HepG2 (cell line): ENCODE measurements at regions not wholly inside any gene's neighbourhood (a gene's known extent, or its start where the extent isn't known, plus 50 kb on each side); places are given as distances from the start of the nearest gene placed in this dataset.

Experiments used
- ATAC-seq: fragments of 200-7000 bp; cut with Tn5 transposase; 3 replicates; pipeline ENCODE4 v1.9.1; 2020; ENCODE audit warnings: mild to moderate bottlenecking, moderate library complexity
- BruUV-seq: library from RNA; stranded (reverse); fragments of 400-500 nt; replicated peaks from 2 replicates; lab custom pipeline; 2021; lab: Mats Ljungman, UMichigan
- CTCF ChIA-PET: fragments of 300-600 bp; formaldehyde crosslinking; extraction: SDS; loops from one replicate; lab custom pipeline; 2021; ENCODE audit warnings: low total read pairs, inconsistent platforms, low intra/inter-chr PET ratio; lab: Yijun Ruan, JAX
- POLR2A ChIA-PET: fragments of 350-600 bp; sonication (Branson Sonifier 250); formaldehyde crosslinking; loops from one replicate; lab custom pipeline; 2020; ENCODE audit warnings: antibody characterized with exemption, inconsistent platforms; lab: Yijun Ruan, JAX
- DNase-seq: peaks from one replicate; pipeline ENCODE4 v3.0.0-alpha.2; 2015; ENCODE audit warnings: low spot score
- FAIRE-seq: peaks from 3 replicates; lab custom pipeline; 2011; peaks lifted over from hg19 to GRCh38; lab: Jason Lieb, UNC
- H2AFZ ChIP-seq: one replicate; pipeline ENCODE4 v1.6.1; 2011; ENCODE audit warnings: low read length, inconsistent platforms
- H3K27ac ChIP-seq: fragments of 300-600 bp; 3 replicates; pipeline ENCODE4 v1.8.0; 2011; ENCODE audit warnings: mixed run types, mild to moderate bottlenecking, mixed read lengths, low read length, inconsistent platforms; ENCODE audit not compliant: insufficient read depth; ENCODE audit errors: extremely low read length
- H3K27me3 ChIP-seq, 2 experiments: fragments of 200-600 bp in 1 of 2; 2 replicates in 1 of 2; 3 replicates in 1 of 2; pipeline versions ENCODE4 v1.6.0 to v1.8.0; 2011; ENCODE audit warnings: low read length in 2 of 2, mild to moderate bottlenecking in 2 of 2, moderate library complexity in 2 of 2, inconsistent platforms in 1 of 2; ENCODE audit not compliant: insufficient read depth in 2 of 2, control insufficient read depth in 1 of 2
- H3K36me3 ChIP-seq, 2 experiments: fragments of 200-600 bp in 1 of 2; replicated peaks in 1 of 2; 2 replicates in 1 of 2; 3 replicates in 1 of 2; pipeline versions ENCODE4 v1.5.1 to v1.8.0; 2011; ENCODE audit warnings: low read length in 2 of 2, inconsistent platforms in 1 of 2; ENCODE audit not compliant: insufficient read depth in 2 of 2, control insufficient read depth in 1 of 2
- H3K4me1 ChIP-seq: 2 replicates; pipeline ENCODE4 v1.5.1; 2012; ENCODE audit warnings: low read length, inconsistent platforms; ENCODE audit not compliant: insufficient read depth
- H3K4me2 ChIP-seq: 2 replicates; pipeline ENCODE4 v1.6.0; 2011; ENCODE audit warnings: low read depth, low read length, inconsistent platforms
- H3K4me3 ChIP-seq, 3 experiments: fragments of 200-600 bp in 1 of 3; sonication (generic), shearing (Covaris generic) in 1 of 3; replicated peaks in 1 of 3; 2 replicates each; pipeline ENCODE4 v1.5.1; 2011 to 2016; ENCODE audit warnings: low read length in 3 of 3, inconsistent platforms in 2 of 3, low read depth in 2 of 3, mild to moderate bottlenecking in 2 of 3, control low read depth in 1 of 3, mixed read lengths in 1 of 3; ENCODE audit not compliant: insufficient read depth in 1 of 3
- H3K79me2 ChIP-seq: one replicate; pipeline ENCODE4 v1.6.1; 2011; ENCODE audit warnings: low read length, inconsistent platforms; ENCODE audit not compliant: insufficient read depth
- H3K9ac ChIP-seq: 2 replicates; pipeline ENCODE4 v1.6.0; 2011; ENCODE audit warnings: mild to moderate bottlenecking, low read depth, low read length, inconsistent platforms; ENCODE audit not compliant: insufficient read depth
- H3K9me3 ChIP-seq: 2 replicates; pipeline ENCODE4 v1.5.1; 2012; ENCODE audit warnings: mild to moderate bottlenecking, low read length
- H4K20me1 ChIP-seq: 2 replicates; pipeline ENCODE4 v1.6.0; 2011; ENCODE audit warnings: inconsistent platforms, mild to moderate bottlenecking, low read length, moderate library complexity; ENCODE audit not compliant: insufficient read depth
- ATF7-NPFF ChIP-seq: sonication (generic); formaldehyde crosslinking; IDR thresholded peaks from 2 replicates; pipeline ENCODE4 v1.8.1; 2023; ENCODE audit warnings: mild to moderate bottlenecking, low read depth, missing genetic modification reagents, moderate library complexity
- CCAR2 ChIP-seq: fragments of 200-400 bp; formaldehyde crosslinking; optimal IDR thresholded peaks from 2 replicates; pipeline ENCODE3; 2018; ENCODE audit warnings: low read depth, mild to moderate bottlenecking, low read length, moderate library complexity
- DDIT3 ChIP-seq: sonication (generic); formaldehyde crosslinking; IDR thresholded peaks from 2 replicates; pipeline ENCODE4 v1.4.0; 2020; ENCODE audit warnings: mild to moderate bottlenecking, missing genetic modification reagents
- IRX3 ChIP-seq: sonication (generic); formaldehyde crosslinking; IDR thresholded peaks from 2 replicates; pipeline ENCODE4 v1.8.1; 2023; ENCODE audit warnings: mild to moderate bottlenecking, low read depth, missing genetic modification reagents, borderline replicate concordance
- KLF12 ChIP-seq: sonication (generic); formaldehyde crosslinking; IDR thresholded peaks from 2 replicates; pipeline ENCODE4 v1.4.0; 2020; ENCODE audit warnings: missing genetic modification reagents, borderline replicate concordance
- MED8 ChIP-seq: sonication (generic); formaldehyde crosslinking; IDR thresholded peaks from 2 replicates; pipeline ENCODE4 v1.8.1; 2023; ENCODE audit warnings: mild to moderate bottlenecking, missing genetic modification reagents; ENCODE audit not compliant: insufficient replicate concordance
- MEIS2 ChIP-seq: sonication (generic); formaldehyde crosslinking; IDR thresholded peaks from 2 replicates; pipeline ENCODE4 v1.9.0; 2021; ENCODE audit warnings: mild to moderate bottlenecking, missing genetic modification reagents
- NFE2L2 ChIP-seq: fragments of 150-350 bp; IDR thresholded peaks from 2 replicates; pipeline ENCODE4 v1.6.1; 2014; ENCODE audit warnings: low read length
- NFIB ChIP-seq: sonication (generic); formaldehyde crosslinking; IDR thresholded peaks from 2 replicates; pipeline ENCODE4 v1.9.0; 2021; ENCODE audit warnings: missing genetic modification reagents, mild to moderate bottlenecking, borderline replicate concordance
- NPAS2 ChIP-seq: sonication (generic); formaldehyde crosslinking; IDR thresholded peaks from 2 replicates; pipeline ENCODE4 v1.8.0; 2022; ENCODE audit warnings: mild to moderate bottlenecking, missing genetic modification reagents, borderline replicate concordance
- ZFP37 ChIP-seq: sonication (generic); formaldehyde crosslinking; IDR thresholded peaks from 2 replicates; pipeline ENCODE4 v1.4.0; 2020; ENCODE audit warnings: missing genetic modification reagents, borderline replicate concordance
- ZFP62 ChIP-seq: sonication (generic); formaldehyde crosslinking; IDR thresholded peaks from 2 replicates; pipeline ENCODE4 v1.4.0; 2020; ENCODE audit warnings: missing genetic modification reagents
- ZFP91 ChIP-seq: sonication (generic); formaldehyde crosslinking; IDR thresholded peaks from 2 replicates; pipeline ENCODE4 v1.9.0; 2022; ENCODE audit warnings: missing genetic modification reagents, mild to moderate bottlenecking, borderline replicate concordance
- ZHX1 ChIP-seq: sonication (generic); formaldehyde crosslinking; IDR thresholded peaks from 2 replicates; pipeline ENCODE4 v1.8.1; 2022; ENCODE audit warnings: low read depth, mild to moderate bottlenecking, missing genetic modification reagents
- ZNF263 ChIP-seq: sonication (generic); formaldehyde crosslinking; IDR thresholded peaks from 2 replicates; pipeline ENCODE4 v1.4.0; 2020; ENCODE audit warnings: missing genetic modification reagents
- ZNF292 ChIP-seq: sonication (generic); formaldehyde crosslinking; IDR thresholded peaks from 2 replicates; pipeline ENCODE4 v1.8.1; 2022; ENCODE audit warnings: mild to moderate bottlenecking, low read depth, missing genetic modification reagents, borderline replicate concordance
- ZNF460 ChIP-seq: sonication (generic); formaldehyde crosslinking; IDR thresholded peaks from 2 replicates; pipeline ENCODE4 v1.5.1; 2020; ENCODE audit warnings: missing genetic modification reagents, mild to moderate bottlenecking, borderline replicate concordance
- ZNF564 ChIP-seq: sonication (generic); formaldehyde crosslinking; IDR thresholded peaks from 2 replicates; pipeline ENCODE4 v1.8.1; 2023; ENCODE audit warnings: mild to moderate bottlenecking, missing genetic modification reagents
- ZNF605 ChIP-seq: sonication (generic); formaldehyde crosslinking; IDR thresholded peaks from 2 replicates; pipeline ENCODE4 v1.8.0; 2022; ENCODE audit warnings: mild to moderate bottlenecking, missing genetic modification reagents
- WGBS: methylation state at CpG from one replicate; pipeline ENCODE4 v1.1.6; 2017; ENCODE audit warnings: low lambda C conversion rate; 5-methylcytosine and 5-hydroxymethylcytosine counted together
- in situ Hi-C: cut with HindIII; loops from 2 replicates; pipeline ENCODE4 v1.10.0; 2017; ENCODE audit warnings: low pct_unique_long_range_greater_than_20kb; ENCODE audit not compliant: extremely low pct_ligation_motif_present
- intact Hi-C: fragments of 100-400 bp; cut with micrococcal nuclease; formaldehyde crosslinking; loops from one replicate; pipeline ENCODE4 v1.10.0; 2022; ENCODE audit not compliant: unreplicated experiment

- TF ChIP-seq ZNF460 (CRISPR knock-in tag), result no peak
These were observed 65.0 kb downstream of the ATXN3L start (continued) for GRCh38 chrX:13254870-13255269.

- ChIA-PET POLR2A (no interaction called here), CTCF (no interaction called here)
- no peak overlapping the region for H3K4me3 ChIP-seq
- H3K36me3 ChIP-seq, result no peaks in the 10 kb centered on the region
- H3K4me2 ChIP-seq, result no peak overlapping the region
- no peaks in the 10 kb centered on the region for H3K9me3 ChIP-seq
- no peaks in the 10 kb centered on the region; the same call in 1 of the 2 replicates for H3K4me1 ChIP-seq
- ATAC-seq, result peak; percentile 78
- H3K27me3 ChIP-seq, result no peaks in the 10 kb centered on the region
- no peak overlapping the region for H2AFZ ChIP-seq
- no peak overlapping the region for H3K9ac ChIP-seq
- DNase-seq, result peak; percentile 8
- intact Hi-C loops, result no loop called here
- 20% methylated on average over 5 of the region's 5 CpGs for WGBS
- H3K79me2 ChIP-seq, result no peaks in the 10 kb centered on the region
- peak; percentile 18 for FAIRE-seq
- no TSS peak for BruUV-seq
- in situ Hi-C loops, result no loop called here
- no peak overlapping the region for H3K27ac ChIP-seq
- H4K20me1 ChIP-seq, result no peaks in the 10 kb centered on the region
- TF ChIP-seq MED8 (no peak), ZHX1 (CRISPR knock-in tag) (no peak), ZNF605 (CRISPR knock-in tag) (no peak), IRX3 (CRISPR knock-in tag) (no peak), ZFP62 (CRISPR knock-in tag) (no peak), ZNF263 (CRISPR knock-in tag) (no peak), ZFP37 (no peak), ZNF564 (CRISPR knock-in tag) (no peak), NFE2L2 (peak; percentile 79; the same call in 1 of the 2 replicates), CCAR2 (no peak), KLF12 (CRISPR knock-in tag) (no peak), DDIT3 (CRISPR knock-in tag) (no peak), ATF7-NPFF (CRISPR knock-in tag) (no peak), NFIB (CRISPR knock-in tag) (no peak), ZNF292 (CRISPR knock-in tag) (no peak), MEIS2 (CRISPR knock-in tag) (no peak), NPAS2 (CRISPR knock-in tag) (no peak), ZFP91 (CRISPR knock-in tag) (no peak)
These were observed 65.6 kb downstream of the ATXN3L start for GRCh38 chrX:13254076-13254785.
